WTC11 (cell line): ENCODE measurements at regions not wholly inside any gene's neighbourhood (a gene's known extent, or its start where the extent isn't known, plus 50 kb on each side); places are given as distances from the start of the nearest gene placed in this dataset.

Source experiments
- ATAC-seq: fragments of 200-7000 bp; cut with Tn5 transposase; 2 replicates; pipeline ENCODE4 v1.10.0; 2021; ENCODE audit warnings: mild to moderate bottlenecking, moderate library complexity
- CTCF ChIA-PET: fragments of 300-600 bp; sonication (Branson Sonifier 250); formaldehyde crosslinking; loops from one replicate; lab custom pipeline; 2021; ENCODE audit warnings: antibody characterized with exemption; lab: Charles Lee
- POLR2A ChIA-PET: fragments of 350-600 bp; sonication (Branson Sonifier 250); formaldehyde crosslinking; loops from one replicate; lab custom pipeline; 2021; ENCODE audit warnings: antibody characterized with exemption; lab: Charles Lee
- DNase-seq: peaks from one replicate; pipeline ENCODE4 v3.0.0; 2021; ENCODE audit warnings: low spot score
- H3K27ac Mint-ChIP-seq: 2 replicates; pipeline ENCODE4 v1.8.0; 2021; ENCODE audit warnings: mixed read lengths
- H3K27me3 Mint-ChIP-seq: 2 replicates; pipeline ENCODE4 v1.8.0; 2021; ENCODE audit warnings: low read depth, mild to moderate bottlenecking, moderate library complexity, mixed read lengths
- H3K36me3 Mint-ChIP-seq: 2 replicates; pipeline ENCODE4 v1.8.0; 2021; ENCODE audit warnings: mixed read lengths
- H3K4me1 Mint-ChIP-seq: 2 replicates; pipeline ENCODE4 v1.8.0; 2022; ENCODE audit warnings: mixed read lengths
- H3K4me3 Mint-ChIP-seq: 2 replicates; pipeline ENCODE4 v1.8.0; 2021; ENCODE audit warnings: mild to moderate bottlenecking, moderate library complexity, mixed read lengths
- H3K9me3 Mint-ChIP-seq: 2 replicates; pipeline ENCODE4 v1.8.0; 2021; ENCODE audit warnings: mixed read lengths
- ATF1 ChIP-seq: sonication (generic); formaldehyde crosslinking; IDR thresholded peaks from 2 replicates; pipeline ENCODE4 v1.8.1; 2023; ENCODE audit warnings: mild to moderate bottlenecking, moderate library complexity, missing genetic modification reagents
- CBFB ChIP-seq: sonication (generic); formaldehyde crosslinking; IDR thresholded peaks from 2 replicates; pipeline ENCODE4 v1.8.1; 2022; ENCODE audit warnings: mild to moderate bottlenecking, low read depth, missing genetic modification reagents
- CREB1 ChIP-seq: sonication (generic); formaldehyde crosslinking; IDR thresholded peaks from 2 replicates; pipeline ENCODE4 v1.8.0; 2023; ENCODE audit warnings: mild to moderate bottlenecking, missing genetic modification reagents
- GABPB1 ChIP-seq: sonication (generic); formaldehyde crosslinking; IDR thresholded peaks from 2 replicates; pipeline ENCODE4 v1.8.1; 2023; ENCODE audit warnings: mild to moderate bottlenecking, missing genetic modification reagents
- JAZF1 ChIP-seq: fragments of 250-450 bp; sonication (Bioruptor Pico); IDR thresholded peaks from 2 replicates; pipeline ENCODE4 v1.9.0; 2021; ENCODE audit warnings: moderate library complexity, mild to moderate bottlenecking, inconsistent platforms
- NFATC4 ChIP-seq: fragments of 250-450 bp; sonication (Bioruptor Pico); IDR thresholded peaks from 2 replicates; pipeline ENCODE4 v1.9.0; 2021; ENCODE audit warnings: mild to moderate bottlenecking
- OVOL2 ChIP-seq: fragments of 250-450 bp; sonication (Bioruptor Pico); IDR thresholded peaks from 2 replicates; pipeline ENCODE4 v1.9.0; 2021; ENCODE audit warnings: mild to moderate bottlenecking, borderline replicate concordance
- PRRX2 ChIP-seq: fragments of 250-450 bp; sonication (Bioruptor Pico); IDR thresholded peaks from 2 replicates; pipeline ENCODE4 v1.8.0; 2021; ENCODE audit warnings: mild to moderate bottlenecking
- SOX15 ChIP-seq: fragments of 250-450 bp; sonication (Bioruptor Pico); IDR thresholded peaks from 2 replicates; pipeline ENCODE4 v1.9.0; 2021; ENCODE audit warnings: mild to moderate bottlenecking
- TEAD1 ChIP-seq: sonication (generic); formaldehyde crosslinking; IDR thresholded peaks from 2 replicates; pipeline ENCODE4 v1.8.0; 2022; ENCODE audit warnings: mild to moderate bottlenecking, missing genetic modification reagents
- ZNF219 ChIP-seq: sonication (generic); formaldehyde crosslinking; IDR thresholded peaks from 2 replicates; pipeline ENCODE4 v1.8.0; 2023; ENCODE audit warnings: missing genetic modification reagents, mild to moderate bottlenecking, borderline replicate concordance
- ZNF396 ChIP-seq: fragments of 250-450 bp; sonication (Bioruptor Pico); IDR thresholded peaks from 2 replicates; pipeline ENCODE4 v1.8.0; 2021; ENCODE audit warnings: mild to moderate bottlenecking, moderate library complexity, borderline replicate concordance
- TF ChIP-seq, protein P1 (sequence below): sonication (generic); formaldehyde crosslinking; conservative IDR thresholded peaks from 2 replicates; pipeline ENCODE4 v1.8.1; 2022; ENCODE audit warnings: mild to moderate bottlenecking, missing genetic modification reagents
- TF ChIP-seq, protein P2 (sequence below): sonication (generic); formaldehyde crosslinking; IDR thresholded peaks from 2 replicates; pipeline ENCODE4 v1.8.1; 2023; ENCODE audit warnings: mild to moderate bottlenecking, missing genetic modification reagents, moderate library complexity
- TF ChIP-seq, protein P3 (sequence below): sonication (generic); formaldehyde crosslinking; IDR thresholded peaks from 2 replicates; pipeline ENCODE4 v1.8.1; 2022; ENCODE audit warnings: missing genetic modification reagents, borderline replicate concordance
- TF ChIP-seq, protein P4 (sequence below): sonication (generic); formaldehyde crosslinking; IDR thresholded peaks from 2 replicates; pipeline ENCODE4 v1.8.1; 2022; ENCODE audit warnings: low read depth, missing genetic modification reagents, borderline replicate concordance
- TF ChIP-seq, protein P5 (sequence below): sonication (generic); formaldehyde crosslinking; IDR thresholded peaks from 2 replicates; pipeline ENCODE4 v1.8.0; 2022; ENCODE audit warnings: mild to moderate bottlenecking, missing genetic modification reagents
- TF ChIP-seq, protein P6 (sequence below): fragments of 200-600 bp; IDR thresholded peaks from 2 replicates; pipeline ENCODE4 v1.8.0; 2022; ENCODE audit warnings: antibody characterized with exemption
- TF ChIP-seq, protein P7 (sequence below): fragments of 250-450 bp; sonication (Bioruptor Pico); IDR thresholded peaks from 2 replicates; pipeline ENCODE4 v2.1.2; 2022; ENCODE audit warnings: mild to moderate bottlenecking, moderate library complexity

DNA sequence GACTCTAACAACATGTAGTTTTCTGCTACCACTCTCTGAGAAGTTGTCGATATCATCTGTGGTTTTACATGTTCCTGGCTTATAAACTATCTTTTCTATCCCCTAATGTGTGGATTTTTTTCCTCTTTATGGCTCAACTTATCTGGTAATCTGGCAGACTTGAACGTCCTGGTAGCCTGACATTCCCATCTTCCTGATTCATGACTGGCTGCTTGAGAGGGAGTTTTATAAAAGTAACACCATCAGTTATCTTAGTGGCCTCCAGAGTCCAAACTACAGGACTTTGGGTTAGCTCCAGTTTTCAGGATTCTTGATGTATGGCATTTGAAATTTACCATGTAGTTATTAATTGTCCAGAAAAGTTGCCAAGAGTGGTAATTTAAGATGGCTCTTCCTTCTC lies 174.0 kb upstream of the GULP1 start:
- Mint-ChIP-seq H3K27me3 (no peaks in the 10 kb centered on the region), H3K9me3 (peaks cover 9% of the 10 kb centered on the region), H3K4me1 (peaks cover 5% of the 10 kb centered on the region; the same call in 1 of the 2 replicates), H3K27ac (no peak overlapping the region), H3K36me3 (peaks cover 3% of the 10 kb centered on the region; the same call in 1 of the 2 replicates), H3K4me3 (no peak overlapping the region)
- ChIA-PET POLR2A (no interaction called here), CTCF (no interaction called here)
- ATAC-seq = no peak
- no peak for TF ChIP-seq OVOL2 (CRISPR knock-in tag)
- no peak for TF ChIP-seq TEAD1 (CRISPR knock-in tag)
- TF ChIP-seq, protein P1, sequence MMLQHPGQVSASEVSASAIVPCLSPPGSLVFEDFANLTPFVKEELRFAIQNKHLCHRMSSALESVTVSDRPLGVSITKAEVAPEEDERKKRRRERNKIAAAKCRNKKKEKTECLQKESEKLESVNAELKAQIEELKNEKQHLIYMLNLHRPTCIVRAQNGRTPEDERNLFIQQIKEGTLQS (CRISPR knock-in tag) = no peak
- no peak for TF ChIP-seq SOX15
- no peak for TF ChIP-seq GABPB1 (CRISPR knock-in tag)
- TF ChIP-seq CREB1 = no peak
- no peak for TF ChIP-seq CBFB (CRISPR knock-in tag)
- TF ChIP-seq ZNF396 = no peak
- TF ChIP-seq, protein P2, sequence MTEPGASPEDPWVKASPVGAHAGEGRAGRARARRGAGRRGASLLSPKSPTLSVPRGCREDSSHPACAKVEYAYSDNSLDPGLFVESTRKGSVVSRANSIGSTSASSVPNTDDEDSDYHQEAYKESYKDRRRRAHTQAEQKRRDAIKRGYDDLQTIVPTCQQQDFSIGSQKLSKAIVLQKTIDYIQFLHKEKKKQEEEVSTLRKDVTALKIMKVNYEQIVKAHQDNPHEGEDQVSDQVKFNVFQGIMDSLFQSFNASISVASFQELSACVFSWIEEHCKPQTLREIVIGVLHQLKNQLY (CRISPR knock-in tag) = no peak
- TF ChIP-seq PRRX2 (CRISPR knock-in tag) = no peak
- TF ChIP-seq, protein P3, sequence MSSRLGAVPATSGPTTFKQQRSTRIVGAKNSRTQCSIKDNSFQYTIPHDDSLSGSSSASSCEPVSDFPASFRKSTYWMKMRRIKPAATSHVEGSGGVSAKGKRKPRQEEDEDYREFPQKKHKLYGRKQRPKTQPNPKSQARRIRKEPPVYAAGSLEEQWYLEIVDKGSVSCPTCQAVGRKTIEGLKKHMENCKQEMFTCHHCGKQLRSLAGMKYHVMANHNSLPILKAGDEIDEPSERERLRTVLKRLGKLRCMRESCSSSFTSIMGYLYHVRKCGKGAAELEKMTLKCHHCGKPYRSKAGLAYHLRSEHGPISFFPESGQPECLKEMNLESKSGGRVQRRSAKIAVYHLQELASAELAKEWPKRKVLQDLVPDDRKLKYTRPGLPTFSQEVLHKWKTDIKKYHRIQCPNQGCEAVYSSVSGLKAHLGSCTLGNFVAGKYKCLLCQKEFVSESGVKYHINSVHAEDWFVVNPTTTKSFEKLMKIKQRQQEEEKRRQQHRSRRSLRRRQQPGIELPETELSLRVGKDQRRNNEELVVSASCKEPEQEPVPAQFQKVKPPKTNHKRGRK = no peak
- TF ChIP-seq ZNF219 (CRISPR knock-in tag) = no peak
- DNase-seq = no peak

DNA sequence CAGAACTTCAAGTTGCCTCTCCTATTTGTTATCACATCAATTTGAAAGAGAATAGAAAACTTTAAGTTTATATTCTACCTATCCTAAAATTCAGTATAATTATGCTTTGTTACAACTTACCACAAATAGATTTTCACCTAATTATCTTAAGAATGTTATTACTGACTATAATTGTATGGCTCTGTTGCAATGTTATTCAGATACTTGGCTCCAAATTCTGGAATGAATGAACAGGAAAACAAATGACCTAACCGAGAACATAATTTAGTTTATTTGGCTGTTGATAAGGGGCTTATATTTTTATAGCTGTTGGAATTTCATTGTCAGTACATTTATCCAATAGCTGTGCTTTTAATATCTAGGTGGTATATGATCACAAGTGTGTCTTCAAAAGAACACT lies 173.2 kb upstream of the GULP1 start:
- ChIA-PET POLR2A (no interaction called here), CTCF (interaction anchor here (0.6 kb wide), 1 partner anchor 612 kb away, joined by 7 read pairs; no protein-coding TSS in a partner anchor)
- TF ChIP-seq, protein P3 = no peak
- no peak for TF ChIP-seq ATF1 (CRISPR knock-in tag)
- TF ChIP-seq, protein P4, sequence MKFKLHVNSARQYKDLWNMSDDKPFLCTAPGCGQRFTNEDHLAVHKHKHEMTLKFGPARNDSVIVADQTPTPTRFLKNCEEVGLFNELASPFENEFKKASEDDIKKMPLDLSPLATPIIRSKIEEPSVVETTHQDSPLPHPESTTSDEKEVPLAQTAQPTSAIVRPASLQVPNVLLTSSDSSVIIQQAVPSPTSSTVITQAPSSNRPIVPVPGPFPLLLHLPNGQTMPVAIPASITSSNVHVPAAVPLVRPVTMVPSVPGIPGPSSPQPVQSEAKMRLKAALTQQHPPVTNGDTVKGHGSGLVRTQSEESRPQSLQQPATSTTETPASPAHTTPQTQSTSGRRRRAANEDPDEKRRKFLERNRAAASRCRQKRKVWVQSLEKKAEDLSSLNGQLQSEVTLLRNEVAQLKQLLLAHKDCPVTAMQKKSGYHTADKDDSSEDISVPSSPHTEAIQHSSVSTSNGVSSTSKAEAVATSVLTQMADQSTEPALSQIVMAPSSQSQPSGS (CRISPR knock-in tag) = no peak
- no peak for TF ChIP-seq JAZF1
- TF ChIP-seq, protein P5, sequence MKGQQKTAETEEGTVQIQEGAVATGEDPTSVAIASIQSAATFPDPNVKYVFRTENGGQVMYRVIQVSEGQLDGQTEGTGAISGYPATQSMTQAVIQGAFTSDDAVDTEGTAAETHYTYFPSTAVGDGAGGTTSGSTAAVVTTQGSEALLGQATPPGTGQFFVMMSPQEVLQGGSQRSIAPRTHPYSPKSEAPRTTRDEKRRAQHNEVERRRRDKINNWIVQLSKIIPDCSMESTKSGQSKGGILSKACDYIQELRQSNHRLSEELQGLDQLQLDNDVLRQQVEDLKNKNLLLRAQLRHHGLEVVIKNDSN (CRISPR knock-in tag) = no peak
- TF ChIP-seq NFATC4 = no peak
- no peak for TF ChIP-seq TEAD1 (CRISPR knock-in tag)
- TF ChIP-seq, protein P6, sequence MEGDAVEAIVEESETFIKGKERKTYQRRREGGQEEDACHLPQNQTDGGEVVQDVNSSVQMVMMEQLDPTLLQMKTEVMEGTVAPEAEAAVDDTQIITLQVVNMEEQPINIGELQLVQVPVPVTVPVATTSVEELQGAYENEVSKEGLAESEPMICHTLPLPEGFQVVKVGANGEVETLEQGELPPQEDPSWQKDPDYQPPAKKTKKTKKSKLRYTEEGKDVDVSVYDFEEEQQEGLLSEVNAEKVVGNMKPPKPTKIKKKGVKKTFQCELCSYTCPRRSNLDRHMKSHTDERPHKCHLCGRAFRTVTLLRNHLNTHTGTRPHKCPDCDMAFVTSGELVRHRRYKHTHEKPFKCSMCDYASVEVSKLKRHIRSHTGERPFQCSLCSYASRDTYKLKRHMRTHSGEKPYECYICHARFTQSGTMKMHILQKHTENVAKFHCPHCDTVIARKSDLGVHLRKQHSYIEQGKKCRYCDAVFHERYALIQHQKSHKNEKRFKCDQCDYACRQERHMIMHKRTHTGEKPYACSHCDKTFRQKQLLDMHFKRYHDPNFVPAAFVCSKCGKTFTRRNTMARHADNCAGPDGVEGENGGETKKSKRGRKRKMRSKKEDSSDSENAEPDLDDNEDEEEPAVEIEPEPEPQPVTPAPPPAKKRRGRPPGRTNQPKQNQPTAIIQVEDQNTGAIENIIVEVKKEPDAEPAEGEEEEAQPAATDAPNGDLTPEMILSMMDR = no peak
- TF ChIP-seq, protein P7, sequence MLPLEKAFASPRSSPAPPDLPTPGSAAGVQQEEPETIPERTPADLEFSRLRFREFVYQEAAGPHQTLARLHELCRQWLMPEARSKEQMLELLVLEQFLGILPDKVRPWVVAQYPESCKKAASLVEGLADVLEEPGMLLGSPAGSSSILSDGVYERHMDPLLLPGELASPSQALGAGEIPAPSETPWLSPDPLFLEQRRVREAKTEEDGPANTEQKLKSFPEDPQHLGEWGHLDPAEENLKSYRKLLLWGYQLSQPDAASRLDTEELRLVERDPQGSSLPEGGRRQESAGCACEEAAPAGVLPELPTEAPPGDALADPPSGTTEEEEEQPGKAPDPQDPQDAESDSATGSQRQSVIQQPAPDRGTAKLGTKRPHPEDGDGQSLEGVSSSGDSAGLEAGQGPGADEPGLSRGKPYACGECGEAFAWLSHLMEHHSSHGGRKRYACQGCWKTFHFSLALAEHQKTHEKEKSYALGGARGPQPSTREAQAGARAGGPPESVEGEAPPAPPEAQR = no peak
- H3K9me3 Mint-ChIP-seq = peaks cover 9% of the 10 kb centered on the region
- DNase-seq (no peak), ATAC-seq (no peak)
- no peaks in the 10 kb centered on the region for H3K27me3 Mint-ChIP-seq
- H3K4me1 Mint-ChIP-seq = peaks cover 7% of the 10 kb centered on the region; the same call in 1 of the 2 replicates
- peaks cover 3% of the 10 kb centered on the region; the same call in 1 of the 2 replicates for H3K36me3 Mint-ChIP-seq
- H3K27ac Mint-ChIP-seq = no peak overlapping the region
- H3K4me3 Mint-ChIP-seq = no peak overlapping the region
